H9 (cell line): ENCODE measurements at regions not wholly inside any gene's neighbourhood (a gene's known extent, or its start where the extent isn't known, plus 50 kb on each side); places are given as distances from the start of the nearest gene placed in this dataset.

Experiments
- DNase-seq: peaks from one replicate; pipeline ENCODE4 v3.0.0-alpha.2; 2017
- H2AFZ ChIP-seq: one replicate; pipeline ENCODE4 v1.6.1; 2013; ENCODE audit warnings: mild to moderate bottlenecking, low read length, control low read depth, moderate library complexity
- H2AK5ac ChIP-seq: 2 replicates; pipeline ENCODE4 v1.6.1; 2013; ENCODE audit warnings: low read length, control low read depth, mixed read lengths; ENCODE audit not compliant: insufficient read length
- H2BK120ac ChIP-seq: one replicate; pipeline ENCODE4 v1.6.1; 2013; ENCODE audit warnings: low read depth, mild to moderate bottlenecking, low read length, control low read depth, inconsistent platforms; ENCODE audit not compliant: poor library complexity, severe bottlenecking
- H2BK12ac ChIP-seq: 2 replicates; pipeline ENCODE4 v1.6.1; 2013; ENCODE audit warnings: low read length, control low read depth, mixed read lengths, low read depth; ENCODE audit not compliant: insufficient read length
- H2BK15ac ChIP-seq: 2 replicates; pipeline ENCODE4 v1.6.1; 2013; ENCODE audit warnings: low read depth, low read length, control low read depth
- H2BK20ac ChIP-seq: one replicate; pipeline ENCODE4 v1.6.1; 2013; ENCODE audit warnings: low read depth, mild to moderate bottlenecking, low read length, control low read depth, inconsistent platforms; ENCODE audit not compliant: poor library complexity, severe bottlenecking
- H2BK5ac ChIP-seq: 2 replicates; pipeline ENCODE4 v1.6.1; 2013; ENCODE audit warnings: low read length, control low read depth, mixed read lengths; ENCODE audit not compliant: insufficient read length
- H3K14ac ChIP-seq: 2 replicates; pipeline ENCODE4 v1.6.1; 2013; ENCODE audit warnings: low read length, control low read depth; ENCODE audit not compliant: insufficient read depth
- H3K18ac ChIP-seq: 2 replicates; pipeline ENCODE4 v1.6.1; 2013; ENCODE audit warnings: low read depth, mild to moderate bottlenecking, mixed read lengths, low read length, control low read depth; ENCODE audit not compliant: insufficient read length
- H3K23ac ChIP-seq: 2 replicates; pipeline ENCODE4 v1.6.1; 2013; ENCODE audit warnings: low read length, control low read depth, mixed read lengths, low read depth; ENCODE audit not compliant: insufficient read length
- H3K23me2 ChIP-seq: 2 replicates; pipeline ENCODE4 v1.6.1; 2013; ENCODE audit warnings: low read depth, mild to moderate bottlenecking, mixed read lengths, low read length, control low read depth; ENCODE audit not compliant: insufficient read length, poor library complexity, severe bottlenecking
- H3K27ac ChIP-seq: 2 replicates; pipeline ENCODE4 v1.5.1; 2013; ENCODE audit warnings: low read length, control low read depth, mixed read lengths, low read depth; ENCODE audit not compliant: insufficient read length
- H3K27me3 ChIP-seq: 2 replicates; pipeline ENCODE4 v1.6.1; 2013; ENCODE audit warnings: low read length, control low read depth, inconsistent platforms; ENCODE audit not compliant: insufficient read depth
- H3K4ac ChIP-seq: 2 replicates; pipeline ENCODE4 v1.6.1; 2013; ENCODE audit warnings: low read depth, mild to moderate bottlenecking, control low read depth, inconsistent platforms, low read length, moderate library complexity
- H3K4me1 ChIP-seq: 2 replicates; pipeline ENCODE4 v1.6.1; 2013; ENCODE audit warnings: low read length, control low read depth, inconsistent platforms; ENCODE audit not compliant: insufficient read depth
- H3K4me2 ChIP-seq: 2 replicates; pipeline ENCODE4 v1.6.1; 2013; ENCODE audit warnings: low read length, control low read depth, mixed read lengths; ENCODE audit not compliant: insufficient read length, insufficient read depth
- H3K56ac ChIP-seq: 2 replicates; pipeline ENCODE4 v1.6.1; 2013; ENCODE audit warnings: low read depth, mild to moderate bottlenecking, mixed read lengths, low read length, control low read depth; ENCODE audit not compliant: insufficient read length
- H3K79me1 ChIP-seq: 2 replicates; pipeline ENCODE4 v1.6.1; 2013; ENCODE audit warnings: low read depth, mild to moderate bottlenecking, moderate library complexity, low read length, control low read depth, inconsistent platforms; ENCODE audit not compliant: insufficient read depth, poor library complexity, severe bottlenecking
- H3K79me2 ChIP-seq: 2 replicates; pipeline ENCODE4 v1.6.1; 2013; ENCODE audit warnings: low read length, control low read depth, inconsistent platforms; ENCODE audit not compliant: insufficient read depth
- H3K9ac ChIP-seq: 2 replicates; pipeline ENCODE4 v1.6.1; 2013; ENCODE audit warnings: low read length, control low read depth, mixed read lengths; ENCODE audit not compliant: insufficient read length; ENCODE audit errors: extremely low read depth
- H3K9me3 ChIP-seq: one replicate; pipeline ENCODE4 v1.6.1; 2013; ENCODE audit warnings: low read depth, low read length, inconsistent platforms; ENCODE audit not compliant: control insufficient read depth
- H3T11ph ChIP-seq: one replicate; pipeline ENCODE4 v1.6.1; 2013; ENCODE audit warnings: mild to moderate bottlenecking, low read length, control low read depth, inconsistent platforms
- H4K20me1 ChIP-seq: one replicate; pipeline ENCODE4 v1.6.1; 2013; ENCODE audit not compliant: control insufficient read depth, insufficient read length, insufficient read depth
- H4K5ac ChIP-seq: 2 replicates; pipeline ENCODE4 v1.6.1; 2013; ENCODE audit warnings: low read depth, mild to moderate bottlenecking, mixed read lengths, low read length, control low read depth; ENCODE audit not compliant: insufficient read length
- H4K8ac ChIP-seq: replicated peaks from 2 replicates; pipeline ENCODE4 v1.6.1; 2013; ENCODE audit warnings: low read length, control low read depth, mixed read lengths, low read depth; ENCODE audit not compliant: insufficient read length
- H4K91ac ChIP-seq: 2 replicates; pipeline ENCODE4 v1.6.1; 2013; ENCODE audit warnings: low read depth, mild to moderate bottlenecking, moderate library complexity, mixed read lengths, low read length, control low read depth; ENCODE audit not compliant: insufficient read length
- H3K27ac Mint-ChIP-seq, 3 experiments: 2 replicates in 2 of 3; 3 replicates in 1 of 3; pipeline ENCODE4 v1.8.0; 2020 to 2021; ENCODE audit warnings: mixed read lengths in 3 of 3, mild to moderate bottlenecking in 1 of 3, moderate library complexity in 1 of 3
- H3K27me3 Mint-ChIP-seq: 2 replicates; pipeline ENCODE4 v1.8.0; 2021; ENCODE audit warnings: low read depth, mild to moderate bottlenecking, moderate library complexity, mixed read lengths
- H3K36me3 Mint-ChIP-seq, 3 experiments: 2 replicates in 2 of 3; 3 replicates in 1 of 3; pipeline ENCODE4 v1.8.0; 2020 to 2021; ENCODE audit warnings: low read depth in 3 of 3, mixed read lengths in 3 of 3; ENCODE audit not compliant: insufficient read depth in 1 of 3
- H3K4me1 Mint-ChIP-seq, 2 experiments: 2 replicates each; pipeline ENCODE4 v1.8.0; 2020; ENCODE audit warnings: mixed read lengths in 2 of 2
- H3K4me3 Mint-ChIP-seq, 2 experiments: 2 replicates in 1 of 2; 3 replicates in 1 of 2; pipeline ENCODE4 v1.8.0; 2020 to 2021; ENCODE audit warnings: mild to moderate bottlenecking in 2 of 2, mixed read lengths in 2 of 2, moderate library complexity in 1 of 2
- H3K9me3 Mint-ChIP-seq, 2 experiments: 2 replicates in 1 of 2; 3 replicates in 1 of 2; pipeline ENCODE4 v1.8.0; 2020; ENCODE audit warnings: mild to moderate bottlenecking in 2 of 2, mixed read lengths in 2 of 2, moderate library complexity in 1 of 2
- CTCF ChIP-seq: fragments of 200-600 bp; sonication (generic); conservative IDR thresholded peaks from 3 replicates; pipeline ENCODE4 v1.8.0; 2021; ENCODE audit warnings: antibody characterized with exemption, mild to moderate bottlenecking
- WGBS: extraction: QIAGEN DNeasy Blood & Tissue Kit; methylation state at CpG from one replicate; pipeline ENCODE4 v1.1.7; 2013; ENCODE audit warnings: missing lambda C conversion rate, low lambda C conversion rate, mixed read lengths; ENCODE audit not compliant: insufficient read length; ENCODE audit errors: extremely low coverage; 5-methylcytosine and 5-hydroxymethylcytosine counted together

GRCh38 chr4:156101571-156101970, 147.9 kb upstream of the CTSO start:
- no peaks in the 10 kb centered on the region for H3K36me3 Mint-ChIP-seq
- Histone ChIP-seq H4K20me1 (no peaks in the 10 kb centered on the region), H4K91ac (no peak overlapping the region), H2BK12ac (no peak overlapping the region), H3T11ph (no peak overlapping the region), H3K79me1 (no peaks in the 10 kb centered on the region), H3K9ac (no peak overlapping the region), H3K14ac (no peak overlapping the region), H2BK5ac (no peak overlapping the region), H3K4me1 (no peaks in the 10 kb centered on the region), H3K27ac (no peak overlapping the region), H4K8ac (no peak overlapping the region), H3K4me2 (no peak overlapping the region), H2AK5ac (no peak overlapping the region), H3K27me3 (no peaks in the 10 kb centered on the region), H2BK120ac (no peak overlapping the region), H2BK15ac (no peak overlapping the region), H2BK20ac (no peak overlapping the region), H3K79me2 (no peaks in the 10 kb centered on the region), H3K9me3 (no peaks in the 10 kb centered on the region), H2AFZ (no peak overlapping the region), H3K56ac (no peak overlapping the region), H4K5ac (no peak overlapping the region), H3K23ac (no peak overlapping the region), H3K23me2 (no peaks in the 10 kb centered on the region), H3K18ac (no peak overlapping the region), H3K4ac (no peak overlapping the region)
- TF ChIP-seq CTCF, result no peak
- H3K9me3 Mint-ChIP-seq, result no peaks in the 10 kb centered on the region
- WGBS, result no CpG with 5 or more reads among the region's 1 CpG
- H3K4me1 Mint-ChIP-seq, result peaks cover 0 to 8% of the 10 kb centered on the region in 2 experiments; a peak in 1 of 4 replicates
- no peak overlapping the region for H3K4me3 Mint-ChIP-seq
- H3K27ac Mint-ChIP-seq, result no peak overlapping the region
- no peak for DNase-seq
- no peaks in the 10 kb centered on the region for H3K27me3 Mint-ChIP-seq
